ENCODE measurements at regions not wholly inside any gene's neighbourhood (a gene's known extent, or its start where the extent isn't known, plus 50 kb on each side); places are given as distances from the start of the nearest gene placed in this dataset.

GRCh38 chr4:96521046-96521536 is 681.2 kb downstream of the PDHA2 start:
- Histone ChIP-seq H3K9me2 (ENCODE audit: insufficient read depth) (no peaks in the 10 kb centered on the region), H3K4me1 (ENCODE audit: control insufficient read depth in 1 of 2, insufficient read depth in 2 of 2, low read length in 2 of 2) (no peaks in the 10 kb centered on the region), H4K20me1 (ENCODE audit: insufficient read depth) (no peaks in the 10 kb centered on the region), H3K27ac (ENCODE audit: low read depth, low read length) (no peak overlapping the region), H3K27me3 (ENCODE audit: insufficient read depth, low read length) (no peaks in the 10 kb centered on the region), H3K36me3 (ENCODE audit: control insufficient read depth in 1 of 2, insufficient read depth in 2 of 2, low read length in 2 of 2) (no peaks in the 10 kb centered on the region), H3K4me2 (ENCODE audit: low read length) (no peak overlapping the region), H2AFZ (ENCODE audit: low read depth, low read length, poor library complexity, severe bottlenecking) (no peak overlapping the region), H3K4me3 (replicated peaks in 1 of 2; ENCODE audit: low read depth in 1 of 2, low read length in 2 of 2) (no peak overlapping the region), H3K79me2 (ENCODE audit: insufficient read depth, low read length) (no peaks in the 10 kb centered on the region), H3K9me3 (ENCODE audit: control insufficient read depth in 1 of 2, insufficient read depth in 1 of 2, low read depth in 1 of 2, low read length in 2 of 2) (no peaks in the 10 kb centered on the region), H3K9ac (ENCODE audit: low read length) (no peak overlapping the region)
- ChIA-PET CTCF (no interaction called here), POLR2A (no interaction called here), RAD21 (ENCODE audit: low non-redundant PET in 1 of 2, low total read pairs in 2 of 2, uncharacterized antibody in 2 of 2, unreplicated experiment in 2 of 2) (no interaction called here)
- no peak for ATAC-seq
- intact Hi-C loops (cut with micrococcal nuclease), result no loop called here
- TF ChIP-seq CBX3 (IDR thresholded peaks at IDR 0.05; ENCODE audit: low read depth), result no peak
- TF ChIP-seq EZH2 (IDR thresholded peaks at IDR 0.05), result no peak
- no peak for TF ChIP-seq YY1 (IDR thresholded peaks at IDR 0.05; ENCODE audit: extremely low read depth, insufficient replicate concordance, low read depth, low read length)
- no peak for TF ChIP-seq SP1 (IDR thresholded peaks at IDR 0.05; ENCODE audit: low read depth)
- TF ChIP-seq, protein P1, sequence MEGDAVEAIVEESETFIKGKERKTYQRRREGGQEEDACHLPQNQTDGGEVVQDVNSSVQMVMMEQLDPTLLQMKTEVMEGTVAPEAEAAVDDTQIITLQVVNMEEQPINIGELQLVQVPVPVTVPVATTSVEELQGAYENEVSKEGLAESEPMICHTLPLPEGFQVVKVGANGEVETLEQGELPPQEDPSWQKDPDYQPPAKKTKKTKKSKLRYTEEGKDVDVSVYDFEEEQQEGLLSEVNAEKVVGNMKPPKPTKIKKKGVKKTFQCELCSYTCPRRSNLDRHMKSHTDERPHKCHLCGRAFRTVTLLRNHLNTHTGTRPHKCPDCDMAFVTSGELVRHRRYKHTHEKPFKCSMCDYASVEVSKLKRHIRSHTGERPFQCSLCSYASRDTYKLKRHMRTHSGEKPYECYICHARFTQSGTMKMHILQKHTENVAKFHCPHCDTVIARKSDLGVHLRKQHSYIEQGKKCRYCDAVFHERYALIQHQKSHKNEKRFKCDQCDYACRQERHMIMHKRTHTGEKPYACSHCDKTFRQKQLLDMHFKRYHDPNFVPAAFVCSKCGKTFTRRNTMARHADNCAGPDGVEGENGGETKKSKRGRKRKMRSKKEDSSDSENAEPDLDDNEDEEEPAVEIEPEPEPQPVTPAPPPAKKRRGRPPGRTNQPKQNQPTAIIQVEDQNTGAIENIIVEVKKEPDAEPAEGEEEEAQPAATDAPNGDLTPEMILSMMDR (IDR thresholded peaks at IDR 0.05 in 2 of 3, conservative IDR thresholded peaks at IDR 0.05 in 1 of 3; ENCODE audit: borderline replicate concordance in 1 of 3, insufficient read depth in 1 of 3, low read depth in 2 of 3, low read length in 2 of 3), result no peak
- no peak for TF ChIP-seq POLR2A (IDR thresholded peaks at IDR 0.05; ENCODE audit: borderline replicate concordance, extremely low read depth, insufficient read depth, insufficient read length)
- TF ChIP-seq RAD21 (IDR thresholded peaks at IDR 0.05; ENCODE audit: low read depth), result no peak
- no peak for TF ChIP-seq ELF1 (IDR thresholded peaks at IDR 0.05; ENCODE audit: borderline replicate concordance, low read depth)
- TF ChIP-seq TCF7L2 (IDR thresholded peaks at IDR 0.05; ENCODE audit: borderline replicate concordance, extremely low read depth, insufficient read depth, insufficient read length), result no peak
- no peak for TF ChIP-seq POLR2AphosphoS5 (IDR thresholded peaks at IDR 0.05; ENCODE audit: low read depth, low read length)
- TF ChIP-seq, protein P2, sequence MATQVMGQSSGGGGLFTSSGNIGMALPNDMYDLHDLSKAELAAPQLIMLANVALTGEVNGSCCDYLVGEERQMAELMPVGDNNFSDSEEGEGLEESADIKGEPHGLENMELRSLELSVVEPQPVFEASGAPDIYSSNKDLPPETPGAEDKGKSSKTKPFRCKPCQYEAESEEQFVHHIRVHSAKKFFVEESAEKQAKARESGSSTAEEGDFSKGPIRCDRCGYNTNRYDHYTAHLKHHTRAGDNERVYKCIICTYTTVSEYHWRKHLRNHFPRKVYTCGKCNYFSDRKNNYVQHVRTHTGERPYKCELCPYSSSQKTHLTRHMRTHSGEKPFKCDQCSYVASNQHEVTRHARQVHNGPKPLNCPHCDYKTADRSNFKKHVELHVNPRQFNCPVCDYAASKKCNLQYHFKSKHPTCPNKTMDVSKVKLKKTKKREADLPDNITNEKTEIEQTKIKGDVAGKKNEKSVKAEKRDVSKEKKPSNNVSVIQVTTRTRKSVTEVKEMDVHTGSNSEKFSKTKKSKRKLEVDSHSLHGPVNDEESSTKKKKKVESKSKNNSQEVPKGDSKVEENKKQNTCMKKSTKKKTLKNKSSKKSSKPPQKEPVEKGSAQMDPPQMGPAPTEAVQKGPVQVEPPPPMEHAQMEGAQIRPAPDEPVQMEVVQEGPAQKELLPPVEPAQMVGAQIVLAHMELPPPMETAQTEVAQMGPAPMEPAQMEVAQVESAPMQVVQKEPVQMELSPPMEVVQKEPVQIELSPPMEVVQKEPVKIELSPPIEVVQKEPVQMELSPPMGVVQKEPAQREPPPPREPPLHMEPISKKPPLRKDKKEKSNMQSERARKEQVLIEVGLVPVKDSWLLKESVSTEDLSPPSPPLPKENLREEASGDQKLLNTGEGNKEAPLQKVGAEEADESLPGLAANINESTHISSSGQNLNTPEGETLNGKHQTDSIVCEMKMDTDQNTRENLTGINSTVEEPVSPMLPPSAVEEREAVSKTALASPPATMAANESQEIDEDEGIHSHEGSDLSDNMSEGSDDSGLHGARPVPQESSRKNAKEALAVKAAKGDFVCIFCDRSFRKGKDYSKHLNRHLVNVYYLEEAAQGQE (IDR thresholded peaks at IDR 0.05; ENCODE audit: low read depth), result no peak
- TF ChIP-seq JUND (IDR thresholded peaks at IDR 0.05), result no peak
- no peak for TF ChIP-seq ATF3 (IDR thresholded peaks at IDR 0.05)
- TF ChIP-seq EGR1 (IDR thresholded peaks at IDR 0.05; ENCODE audit: low read depth), result no peak
- TF ChIP-seq ZNF274 (IDR thresholded peaks at IDR 0.05; ENCODE audit: low read depth, low read length), result no peak
- TF ChIP-seq MAX (IDR thresholded peaks at IDR 0.05), result no peak
- DNase-seq (ENCODE audit: low read depth, low spot score), result no peak
- BruUV-seq (replicated peaks), result no TSS peak
